ENCODE measurements at regions not wholly inside any gene's neighbourhood (a gene's known extent, or its start where the extent isn't known, plus 50 kb on each side); places are given as distances from the start of the nearest gene placed in this dataset.
A peak's percentile ranks its signal among the peaks of the same experiment; 100 is the strongest.
"Not testable (repeated sequence)": the region's sequence is repeated elsewhere in the genome, so short reads cannot be mapped to it uniquely, and the experiment has no call there.

GRCh38 chr5:124796495-124796894, 50.1 kb upstream of the ZNF608 start:
- DNase-seq (ENCODE audit: low spot score): no peak

GRCh38 chr5:124797665-124798087, 51.2 kb upstream of the ZNF608 start:
- DNase-seq (ENCODE audit: low spot score): no peak

DNA sequence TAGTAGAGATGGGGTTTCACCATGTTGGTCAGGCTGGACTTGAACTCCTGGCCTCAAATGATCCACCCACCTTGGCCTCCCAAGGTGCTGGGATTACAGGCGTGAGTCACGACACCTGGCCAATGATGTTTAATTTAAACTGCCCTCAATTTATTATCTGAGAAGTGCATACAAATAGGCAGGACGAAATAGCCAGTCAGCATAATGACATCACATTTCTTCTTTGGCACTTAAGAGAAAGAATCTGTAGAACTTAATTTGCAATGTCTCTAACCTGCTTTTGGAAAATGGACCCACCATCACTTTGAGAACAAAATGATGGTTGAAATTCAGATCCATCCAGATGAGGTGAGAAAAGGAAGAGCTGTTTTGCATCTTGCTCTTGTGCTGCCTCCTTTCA, 52.5 kb upstream of the ZNF608 start:
- no peak for DNase-seq (ENCODE audit: low spot score)

GRCh38 chr5:124801551-124801950, 55.1 kb upstream of the ZNF608 start:
- DNase-seq (ENCODE audit: low spot score): no peak

DNA sequence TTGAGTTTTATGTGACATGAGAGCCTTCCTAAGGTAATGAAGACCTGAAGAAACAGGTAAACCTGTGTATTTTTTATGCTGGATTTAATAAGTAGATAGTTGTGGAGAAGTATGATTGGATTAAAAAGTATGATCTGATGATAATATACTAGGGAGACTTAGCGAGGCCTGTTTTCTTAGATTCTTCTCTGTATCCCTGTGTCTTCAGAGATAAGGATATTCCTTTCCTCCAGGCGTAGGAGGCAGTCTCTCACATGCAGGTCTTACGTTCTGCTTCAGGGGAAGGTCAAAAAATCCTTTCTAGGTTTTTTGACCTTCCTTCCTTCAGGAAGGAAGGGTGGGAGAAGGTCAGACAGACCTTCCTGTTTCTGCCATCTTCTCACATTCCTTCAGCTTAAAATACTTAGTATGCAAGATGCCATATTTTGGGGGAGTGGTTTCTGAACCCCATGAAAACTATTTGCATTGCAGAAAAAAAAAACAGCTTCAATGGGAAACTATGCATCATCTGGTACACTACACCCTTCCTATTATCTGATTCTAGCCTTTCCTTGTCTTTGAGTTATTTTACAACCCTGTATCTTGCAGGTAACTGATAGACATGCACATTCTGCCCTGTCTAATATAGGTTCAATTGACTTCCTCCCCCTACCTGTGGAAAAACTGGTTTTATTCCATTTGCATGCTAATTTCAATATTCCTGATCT, 57.3 kb upstream of the ZNF608 start:
- DNase-seq (ENCODE audit: low spot score): no peak

GRCh38 chr5:124806026-124806372, 59.6 kb upstream of the ZNF608 start:
- no peak for DNase-seq (ENCODE audit: low spot score)

DNA sequence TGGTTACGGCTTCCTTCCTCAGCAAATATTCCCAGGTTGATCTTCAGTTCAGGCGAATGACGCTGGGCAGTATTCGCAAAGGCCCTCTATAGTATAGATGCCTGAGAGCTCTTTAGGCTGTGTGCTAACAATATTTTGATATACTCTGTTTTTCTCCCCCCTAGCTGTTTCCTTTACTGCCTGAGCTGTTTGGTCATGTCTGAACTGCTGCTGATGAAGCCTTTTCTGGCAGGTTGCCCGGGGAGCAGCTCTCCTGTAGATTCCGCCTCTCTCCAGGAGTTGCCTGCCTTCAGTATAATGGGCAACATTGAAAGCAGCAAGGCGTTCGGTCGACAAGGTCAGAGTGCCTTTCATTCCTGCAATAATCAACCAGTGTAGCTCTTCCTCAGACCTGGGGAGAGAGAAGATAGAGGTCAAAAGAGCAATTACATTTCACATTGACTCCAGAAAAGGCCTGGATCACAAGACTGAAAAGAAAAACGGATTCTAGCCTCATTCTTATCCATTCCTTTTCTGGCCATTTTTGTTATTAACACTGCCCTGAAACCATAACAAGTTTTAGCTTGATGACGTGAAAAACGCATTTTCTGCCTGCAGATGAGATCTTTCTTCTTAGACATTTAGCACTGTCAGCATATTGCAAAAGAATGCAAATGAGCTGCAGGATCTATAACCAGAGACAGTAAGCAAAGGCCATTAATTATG, 60.1 kb upstream of the ZNF608 start:
- peak; percentile 70 for DNase-seq (ENCODE audit: low spot score)

GRCh38 chr5:124808842-124809268, 62.4 kb upstream of the ZNF608 start:
- DNase-seq (ENCODE audit: low spot score): no peak

DNA sequence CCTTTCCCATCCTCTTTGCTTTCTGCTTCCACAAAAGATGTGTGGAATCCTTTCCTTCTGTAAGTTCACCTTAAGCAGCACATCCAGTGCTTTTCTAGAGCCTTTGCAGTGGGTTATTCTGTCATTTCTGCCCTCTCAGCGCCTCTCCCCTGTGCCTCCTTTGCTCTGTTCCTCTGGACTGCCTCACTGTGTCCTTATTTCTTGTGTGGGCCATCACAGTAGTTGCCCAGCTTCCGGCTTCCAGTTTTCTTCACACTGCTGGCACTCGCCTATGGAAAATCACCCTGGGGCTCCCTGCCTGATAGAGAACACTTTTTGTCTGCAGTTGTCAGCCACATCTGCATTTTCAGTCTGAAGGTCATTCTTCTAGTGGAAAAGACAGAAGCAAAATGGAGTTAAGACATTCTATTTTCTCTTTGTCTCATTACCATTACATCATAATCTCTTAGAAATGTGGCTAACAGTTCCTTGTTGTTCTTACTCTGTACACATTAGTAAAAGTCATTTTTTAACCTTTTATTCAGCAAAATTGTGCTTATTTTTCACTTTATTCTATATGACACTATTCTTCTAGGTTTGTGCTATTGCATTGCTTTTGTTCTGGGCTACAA, 64.1 kb upstream of the ZNF608 start:
- DNase-seq (ENCODE audit: low spot score): no peak

DNA sequence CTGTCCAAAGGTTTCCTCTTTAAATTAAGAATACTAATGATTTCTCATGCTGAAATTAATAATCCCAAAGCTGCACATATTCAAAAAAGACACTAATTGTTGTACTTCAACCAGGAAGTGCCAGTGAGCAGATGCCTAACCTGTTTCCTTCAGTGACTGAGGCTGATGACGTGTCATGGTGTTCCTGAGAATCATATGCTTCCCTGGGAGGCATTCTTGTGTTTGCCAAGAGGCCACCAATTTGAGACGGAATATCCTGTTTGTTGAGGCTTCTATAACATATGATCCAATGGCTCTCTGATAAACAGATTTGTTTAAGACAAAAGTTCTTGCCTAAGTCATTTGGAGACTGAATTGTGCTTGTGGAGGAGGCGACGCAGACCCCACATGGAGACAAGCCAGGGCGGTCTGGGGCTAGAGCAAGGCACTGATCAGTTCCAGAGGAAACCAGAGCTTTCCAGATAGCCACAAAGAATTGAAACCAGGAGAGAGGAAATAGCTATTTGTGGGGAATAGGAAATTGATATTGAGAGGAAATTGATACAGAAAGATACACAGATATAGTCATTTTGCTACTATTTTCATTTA, 66.4 kb upstream of the ZNF608 start:
- no peak for DNase-seq (ENCODE audit: low spot score)

DNA sequence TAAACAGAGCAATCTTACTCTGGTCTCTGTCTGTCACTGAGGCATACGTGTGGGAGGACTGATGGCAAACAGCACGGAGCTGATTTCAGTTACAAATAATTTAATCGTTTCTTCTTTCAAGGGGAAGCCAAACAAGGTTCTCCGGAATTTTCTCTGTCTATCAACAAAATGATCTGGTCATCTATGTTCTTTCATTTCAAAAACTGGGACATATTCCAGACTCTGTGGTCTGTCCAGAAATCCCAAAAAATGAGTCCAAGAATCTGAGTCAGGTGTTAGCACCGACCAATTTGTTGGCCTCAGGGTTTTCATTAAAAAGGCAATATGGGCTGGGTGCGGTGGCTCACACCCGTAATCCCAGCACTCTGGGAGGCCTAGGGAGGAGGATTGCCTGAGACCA, 69.9 kb upstream of the ZNF608 start:
- DNase-seq (ENCODE audit: low spot score): no peak

DNA sequence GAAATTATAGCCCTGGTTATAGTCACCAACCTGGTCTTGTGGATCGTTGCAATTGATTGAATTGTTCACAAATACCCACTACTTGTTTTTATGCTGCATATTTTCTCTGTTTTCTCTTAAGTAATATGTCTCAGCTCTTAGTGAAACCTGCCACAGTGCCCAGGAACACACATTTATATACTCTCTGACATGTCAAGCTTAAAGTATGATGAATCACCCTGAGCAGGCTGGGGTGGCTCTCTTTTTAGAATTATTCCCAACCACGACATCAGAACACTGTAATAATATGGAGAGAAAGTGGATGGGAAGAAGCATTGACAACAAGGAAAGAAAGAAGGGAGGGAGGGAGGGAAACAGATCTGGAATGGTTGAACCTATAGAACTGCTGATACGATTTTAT, 72.8 kb upstream of the ZNF608 start:
- DNase-seq (ENCODE audit: low spot score): no peak

DNA sequence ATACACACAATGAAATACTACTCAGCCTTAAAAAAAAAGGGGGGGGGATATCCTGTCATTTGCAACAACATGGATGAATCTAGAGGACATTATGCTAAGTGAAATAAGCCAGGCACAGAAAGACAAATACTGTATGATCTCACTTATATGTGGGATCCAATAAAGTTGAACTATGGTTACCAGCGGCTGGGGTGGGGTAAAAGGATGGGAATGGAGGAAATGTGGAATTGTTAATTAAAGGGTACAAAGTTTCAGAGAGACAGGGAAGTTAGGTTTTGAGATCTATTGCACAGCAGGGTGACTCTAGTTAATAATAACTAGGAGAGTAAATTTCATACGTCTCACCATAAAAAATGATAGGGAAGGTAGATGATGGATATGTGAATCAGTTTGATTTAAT, 76.2 kb upstream of the ZNF608 start:
- no peak for DNase-seq (ENCODE audit: low spot score)

DNA sequence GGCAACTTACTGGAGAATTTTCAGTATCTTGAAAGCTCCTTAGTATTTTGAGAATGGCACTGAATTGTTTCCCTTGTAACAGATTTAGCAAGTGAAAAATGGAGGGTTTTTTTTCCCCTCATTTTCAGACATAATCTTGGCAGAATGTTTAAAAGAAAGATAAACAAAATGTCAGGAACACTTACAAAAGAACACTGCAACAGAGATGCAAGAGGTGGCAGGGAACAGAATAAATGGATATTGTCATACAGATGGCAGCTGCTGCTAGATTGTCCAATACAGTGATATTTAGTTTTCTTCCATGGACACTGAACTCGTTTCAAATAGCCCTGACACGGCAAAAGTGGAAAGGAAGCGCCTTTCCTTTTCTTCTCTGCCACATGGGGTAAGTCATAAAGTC, 76.9 kb upstream of the ZNF608 start:
- no peak for DNase-seq (ENCODE audit: low spot score)

DNA sequence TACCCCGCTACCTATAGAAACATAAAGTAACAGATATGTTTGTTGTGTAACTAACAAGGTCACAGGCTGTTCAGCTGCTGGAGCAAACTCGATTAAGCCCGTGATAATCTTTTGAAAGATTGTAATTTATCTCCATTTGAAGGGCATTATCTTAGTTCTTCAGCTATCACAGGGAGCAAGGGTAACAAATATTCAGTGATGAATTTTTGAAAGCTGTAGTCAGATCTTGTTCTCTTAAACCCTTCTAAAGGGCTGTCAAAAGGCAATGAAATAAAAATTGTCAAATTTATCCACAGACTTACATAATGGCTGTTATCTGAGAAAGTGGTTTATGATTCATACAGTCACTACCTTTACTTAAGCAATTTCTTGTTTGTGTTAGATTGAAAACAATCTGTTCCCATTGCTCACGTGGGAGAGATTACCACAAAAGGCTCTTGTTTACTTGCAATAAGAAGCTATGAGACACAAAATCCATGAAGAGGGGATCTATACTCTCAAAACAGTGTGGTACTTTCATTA, 78.3 kb upstream of the ZNF608 start:
- no peak for DNase-seq (ENCODE audit: low spot score)

DNA sequence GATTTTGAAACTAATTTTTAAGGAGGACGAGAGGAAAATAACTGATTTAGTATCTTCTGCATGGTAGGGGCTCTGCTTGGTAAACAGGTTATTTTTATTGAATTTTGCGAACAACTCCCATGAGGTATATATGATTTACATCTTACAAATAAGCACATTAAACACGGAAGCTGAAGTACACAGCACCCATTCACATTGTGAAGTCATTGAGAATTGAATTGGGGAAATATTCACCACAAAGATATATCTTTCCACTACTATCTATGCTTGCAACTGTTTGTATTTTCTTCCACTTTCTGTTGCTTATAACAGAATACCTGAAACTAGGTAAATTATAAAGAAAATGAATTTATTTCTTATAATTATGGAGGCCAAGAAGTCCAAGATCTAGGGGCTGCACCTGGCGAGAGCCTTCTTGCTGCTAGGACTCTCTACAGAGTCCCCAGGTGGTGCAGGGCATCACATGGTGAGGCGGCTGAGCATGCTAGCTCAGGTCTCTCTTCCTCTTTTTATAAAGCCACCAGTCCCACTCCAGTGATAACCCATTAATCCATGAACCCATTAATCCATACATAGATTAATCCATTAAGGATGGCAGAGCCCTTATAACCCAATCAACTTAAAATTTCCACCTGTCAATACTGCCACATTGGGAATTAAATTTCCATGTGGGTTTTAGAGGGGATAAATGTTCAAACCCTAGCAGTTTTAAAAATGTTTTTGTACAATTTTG, 79.0 kb upstream of the ZNF608 start:
- DNase-seq (ENCODE audit: low spot score): no peak

- DNase-seq (ENCODE audit: low spot score): no peak
These were observed 79.5 kb upstream of the ZNF608 start for GRCh38 chr5:124825983-124826337.

GRCh38 chr5:124828731-124829234, 82.3 kb upstream of the ZNF608 start:
- no peak for DNase-seq (ENCODE audit: low spot score)

- DNase-seq (ENCODE audit: low spot score): no peak
These were observed 85.3 kb upstream of the ZNF608 start for GRCh38 chr5:124831687-124832240.

GRCh38 chr5:124832510-124832909, 86.1 kb upstream of the ZNF608 start:
- no peak for DNase-seq (ENCODE audit: low spot score)

GRCh38 chr5:124836314-124836713, 89.9 kb upstream of the ZNF608 start:
- DNase-seq (ENCODE audit: low spot score): not testable (repeated sequence)
